GM18517 (cell line): ENCODE measurements at regions not wholly inside any gene's neighbourhood (a gene's known extent, or its start where the extent isn't known, plus 50 kb on each side); places are given as distances from the start of the nearest gene placed in this dataset.
"Not testable (repeated sequence)": the region's sequence is repeated elsewhere in the genome, so short reads cannot be mapped to it uniquely, and the experiment has no call there.

Experiments
- ATAC-seq: cut with Tn5 transposase; IDR thresholded peaks from one replicate; pipeline ENCODE4 v1.9.1; 2021; ENCODE audit warnings: mild to moderate bottlenecking, moderate library complexity; ENCODE audit not compliant: unreplicated experiment

DNA sequence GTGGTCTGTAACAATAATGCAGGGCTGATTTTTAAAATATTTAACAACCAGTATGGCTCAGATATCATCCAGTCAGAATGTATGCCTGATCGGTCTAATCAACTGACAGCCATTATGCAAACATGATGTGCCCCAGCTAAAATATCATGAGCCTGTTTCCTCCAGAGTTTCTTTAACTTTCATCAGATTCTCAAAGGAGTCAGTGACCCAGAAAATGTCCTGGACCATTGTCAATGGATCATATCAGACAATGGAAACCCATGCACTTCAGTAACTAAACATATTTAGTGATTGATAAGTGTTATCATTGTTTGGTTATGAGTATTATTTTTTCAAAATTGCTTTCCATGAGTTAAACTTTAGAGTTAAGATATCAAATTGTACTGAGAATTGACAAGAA, 173.5 kb downstream of the LMBRD1 start:
- no peak for ATAC-seq

DNA sequence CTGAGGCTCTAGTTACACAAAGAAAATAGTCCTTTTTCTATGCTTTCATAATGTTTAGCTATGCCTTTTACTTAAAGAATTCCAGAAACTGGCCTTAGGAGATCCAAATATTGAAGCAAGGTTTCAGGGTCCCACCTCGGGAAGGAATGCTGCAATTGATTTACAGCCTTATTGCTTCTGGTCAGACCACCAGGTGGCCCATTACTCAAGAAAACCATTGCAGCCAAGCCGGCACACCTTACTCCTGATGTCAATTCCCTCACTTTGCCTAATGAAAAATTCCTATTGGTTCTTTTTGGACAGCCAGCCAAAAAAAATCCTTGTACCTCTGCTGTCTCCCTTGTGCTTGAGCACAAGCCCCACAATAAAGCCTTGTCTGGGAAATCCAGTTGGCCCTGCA, 173.9 kb downstream of the LMBRD1 start:
- no peak for ATAC-seq

DNA sequence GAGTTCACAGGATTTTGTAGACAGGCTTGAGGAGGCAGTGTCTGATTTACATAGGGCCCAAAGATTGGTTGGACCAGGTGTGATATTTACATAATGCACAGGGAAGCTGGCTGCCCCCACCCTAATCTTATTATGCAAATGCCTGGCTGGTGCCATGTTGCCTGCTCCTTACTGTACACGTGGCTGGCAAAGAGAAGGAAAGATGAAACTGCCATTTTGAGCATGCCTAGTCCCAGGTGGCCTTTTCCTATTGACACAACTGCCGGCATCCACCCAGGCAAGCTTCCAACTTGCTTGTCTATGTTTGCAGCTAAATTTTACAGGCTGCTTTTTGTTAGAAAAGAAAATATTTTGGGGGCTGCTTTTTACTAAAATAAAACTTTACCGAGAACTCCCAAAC, 174.6 kb downstream of the LMBRD1 start:
- ATAC-seq: no peak

DNA sequence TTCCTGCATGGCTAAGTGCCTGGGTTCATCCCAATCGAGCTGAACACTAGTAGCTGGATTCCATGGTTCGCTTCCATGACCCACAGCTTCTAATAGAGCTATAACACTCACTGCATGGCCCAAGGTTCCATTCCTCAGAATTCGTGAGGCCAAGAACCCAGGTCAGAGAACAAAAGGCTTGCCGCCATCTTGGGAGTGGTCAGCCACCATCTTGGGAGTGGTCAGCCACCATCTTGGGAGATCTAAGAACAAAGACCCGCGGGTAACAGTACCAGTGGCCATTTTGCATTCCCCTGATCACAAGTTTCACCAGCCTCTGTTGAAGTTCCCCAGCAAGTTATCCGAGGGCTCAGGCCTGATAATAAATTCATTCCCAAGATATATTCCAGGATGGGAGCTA, 179.6 kb downstream of the LMBRD1 start:
- no peak for ATAC-seq

DNA sequence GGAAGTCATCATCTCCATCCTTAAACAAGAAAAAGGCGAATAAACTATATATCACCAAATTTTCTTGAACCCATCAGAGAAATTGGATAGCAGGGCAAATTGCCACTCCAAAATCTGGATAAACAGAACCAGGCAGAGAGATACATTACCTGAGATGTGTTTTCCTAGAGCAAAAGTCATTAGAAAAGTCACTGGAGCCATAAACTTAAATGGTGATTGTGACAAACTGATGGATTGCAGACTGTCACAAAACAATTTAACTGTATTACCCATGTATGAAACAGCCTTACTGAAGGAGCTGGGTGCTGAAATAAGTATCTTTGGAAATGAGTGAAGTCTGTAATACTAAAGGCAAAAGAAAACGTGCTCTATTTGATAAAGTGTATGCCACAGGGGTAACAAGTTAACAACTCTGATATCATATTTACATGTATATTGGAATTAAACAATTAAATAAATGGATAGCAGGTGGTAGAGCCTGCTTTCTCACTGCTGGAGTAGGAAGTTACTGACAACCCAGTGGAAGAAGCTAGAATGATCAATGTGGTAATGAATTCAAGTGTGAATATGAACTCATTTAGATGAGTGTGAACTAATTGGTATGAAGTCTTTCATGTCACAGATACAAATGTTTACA, 186.9 kb downstream of the LMBRD1 start:
- ATAC-seq: no peak

DNA sequence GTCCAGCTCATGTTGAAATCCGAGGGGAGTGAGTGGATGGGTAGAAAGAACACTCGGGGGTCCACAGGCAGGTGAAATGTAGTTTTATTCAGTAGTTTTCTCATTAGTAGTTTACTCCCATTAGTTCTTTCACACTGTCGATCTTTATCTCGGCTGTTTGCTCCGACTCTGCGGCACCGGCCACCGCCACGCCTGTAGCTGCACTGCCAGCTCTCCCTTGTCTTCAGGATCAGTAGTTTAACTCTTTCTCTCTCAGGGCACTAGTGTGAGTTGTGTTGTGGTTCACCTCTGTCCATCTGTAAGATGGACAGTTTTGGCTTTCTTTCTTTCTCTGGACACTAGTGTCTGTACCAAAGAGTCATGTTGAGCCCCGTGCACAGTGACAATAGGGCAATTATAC, 195.7 kb downstream of the LMBRD1 start:
- ATAC-seq: no peak

DNA sequence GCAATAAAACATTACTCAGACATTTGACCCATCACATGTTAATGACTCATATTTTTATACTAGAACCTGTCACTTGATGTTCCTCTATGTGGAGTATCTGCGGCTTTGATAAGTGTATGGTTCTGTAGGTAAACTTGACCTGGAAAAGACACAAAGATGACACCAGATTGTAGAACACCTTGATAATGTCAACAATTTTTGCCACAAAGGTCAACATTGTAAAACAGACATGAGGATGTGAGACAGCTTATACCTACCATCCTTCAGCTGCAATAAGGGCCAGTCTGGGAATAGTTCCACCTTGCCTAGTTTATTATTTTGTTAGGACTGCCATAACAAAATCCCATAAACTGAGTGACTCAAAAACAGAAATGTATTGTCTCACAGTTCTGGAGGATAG, 202.4 kb downstream of the LMBRD1 start:
- no peak for ATAC-seq

DNA sequence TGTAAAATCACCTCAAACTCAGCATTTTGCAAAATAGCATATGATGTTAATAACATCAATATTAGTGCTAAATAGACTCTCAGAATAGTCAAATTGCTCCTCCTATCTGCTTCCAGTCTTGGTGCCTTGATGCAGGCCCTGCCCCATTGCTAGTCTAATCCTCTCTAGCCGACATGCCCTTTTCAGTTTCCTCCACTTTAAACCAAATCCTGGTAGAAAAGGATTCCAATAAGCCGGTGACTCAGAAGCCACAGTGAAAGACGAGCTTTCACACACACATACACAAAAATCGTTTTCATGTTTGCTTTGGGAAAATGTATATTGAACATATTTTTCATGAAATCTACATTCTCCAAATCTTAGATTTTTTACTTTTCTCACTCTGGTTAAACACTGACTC, 203.1 kb downstream of the LMBRD1 start:
- ATAC-seq: no peak

DNA sequence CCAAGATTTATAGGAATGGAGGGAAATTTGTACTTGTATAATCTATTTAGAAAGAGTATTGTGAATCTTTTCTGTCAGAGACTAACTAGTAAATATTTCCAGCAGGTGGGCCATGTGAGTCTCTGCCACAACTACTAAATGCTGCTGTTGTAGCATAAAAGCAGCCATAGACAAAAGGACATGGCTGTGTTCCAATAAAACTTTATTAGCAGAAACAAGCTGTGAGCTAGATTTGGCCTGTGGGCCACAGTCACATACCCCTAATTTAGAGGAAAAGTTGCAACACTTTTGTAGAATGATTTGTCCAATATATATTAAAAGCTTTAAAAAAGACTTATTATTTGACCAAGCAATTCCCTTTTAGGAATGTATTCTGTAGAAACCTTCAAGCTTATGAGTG, 207.2 kb downstream of the LMBRD1 start:
- ATAC-seq: no peak

DNA sequence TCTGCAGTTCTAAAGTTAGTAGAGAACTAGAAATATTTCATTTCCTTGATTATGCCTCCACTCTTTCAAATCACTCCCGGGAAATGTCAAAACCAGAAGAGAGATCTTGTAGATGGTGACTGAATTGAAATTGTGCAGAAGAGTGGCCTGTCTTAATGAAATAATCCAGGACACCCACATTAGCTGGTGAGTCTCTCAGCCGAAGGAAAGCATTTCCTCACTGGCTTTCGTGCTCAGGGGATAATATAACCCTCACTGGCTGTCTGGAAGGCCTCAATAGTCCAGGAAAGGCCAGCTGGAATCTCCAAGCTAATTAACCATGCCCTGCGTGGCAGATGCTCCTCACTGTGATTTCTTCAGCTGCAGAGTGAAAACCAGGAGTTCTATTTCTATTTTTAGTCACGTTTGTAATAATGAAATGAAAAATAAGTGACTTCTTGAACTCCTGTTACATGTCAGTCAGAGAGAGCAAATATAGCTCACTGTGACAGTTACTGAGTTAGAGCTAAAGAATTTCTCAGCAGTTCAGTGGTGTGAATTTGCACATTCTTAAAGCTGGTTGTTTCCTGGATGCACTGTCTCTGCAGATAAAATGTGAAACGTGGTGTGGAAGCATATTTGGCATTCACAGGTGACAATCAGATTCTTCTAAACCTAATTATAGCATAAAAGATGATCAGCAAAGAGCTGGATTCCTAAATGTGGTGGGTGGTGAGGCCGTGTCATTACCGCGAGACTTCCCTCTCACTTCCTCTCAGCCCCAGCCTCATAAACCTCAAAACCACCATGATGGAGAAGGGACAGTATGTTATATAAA, 211.7 kb downstream of the LMBRD1 start:
- ATAC-seq: peak; percentile 89

DNA sequence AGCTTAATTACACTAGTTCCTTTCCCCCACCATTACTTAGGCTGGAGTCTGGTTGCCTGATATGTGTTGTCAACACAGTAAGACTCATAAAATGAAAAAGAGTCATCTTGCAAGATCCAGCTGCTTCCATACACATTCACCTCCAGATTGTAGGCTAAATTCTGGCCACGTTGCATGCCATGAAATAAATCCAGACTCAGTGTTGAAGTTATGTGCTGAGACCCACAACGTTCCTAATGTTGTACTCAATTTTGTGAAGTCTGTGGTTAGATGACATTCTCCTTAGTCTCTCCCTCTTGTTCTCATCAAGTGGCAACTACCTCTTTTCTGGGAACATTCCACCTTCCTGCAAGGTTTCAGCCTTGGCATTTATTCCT, 212.3 kb downstream of the LMBRD1 start:
- no peak for ATAC-seq

DNA sequence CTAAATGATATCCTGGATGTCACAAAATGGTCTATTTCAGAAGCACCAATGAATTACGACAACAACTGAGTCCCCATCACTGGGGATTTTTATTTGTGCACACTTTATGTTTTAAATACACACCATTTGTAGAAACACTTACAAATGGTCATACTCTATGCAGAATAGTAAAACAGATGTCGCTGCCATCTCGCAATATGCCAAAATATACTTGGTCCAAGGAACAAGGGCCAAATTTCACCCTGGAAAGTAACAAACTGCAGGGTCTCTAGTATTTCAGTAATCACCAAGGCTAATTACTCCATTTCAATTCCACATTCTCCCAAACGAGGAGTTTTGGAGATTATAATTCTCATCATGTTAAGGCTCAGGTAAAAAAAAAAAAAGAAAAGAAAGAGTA, 215.2 kb downstream of the LMBRD1 start:
- no peak for ATAC-seq

DNA sequence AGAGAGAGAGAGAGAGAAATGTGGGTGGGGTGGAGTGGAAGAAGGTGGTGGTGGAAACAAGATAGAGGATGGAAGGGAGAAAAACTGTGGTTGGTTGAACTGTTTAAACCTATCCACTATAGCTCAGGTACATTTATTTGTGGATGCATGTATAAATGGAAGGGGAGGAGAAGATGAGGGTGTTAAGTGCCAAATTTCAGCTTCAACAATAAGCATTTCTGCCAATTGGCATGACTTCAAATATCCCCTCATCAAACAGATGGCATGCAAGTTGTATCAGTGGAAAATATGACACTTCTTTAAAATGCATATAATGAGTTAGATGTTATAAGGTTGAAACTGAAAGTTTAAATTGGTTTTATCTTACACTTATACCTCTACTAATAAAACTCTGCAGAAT, 216.1 kb downstream of the LMBRD1 start:
- no peak for ATAC-seq

DNA sequence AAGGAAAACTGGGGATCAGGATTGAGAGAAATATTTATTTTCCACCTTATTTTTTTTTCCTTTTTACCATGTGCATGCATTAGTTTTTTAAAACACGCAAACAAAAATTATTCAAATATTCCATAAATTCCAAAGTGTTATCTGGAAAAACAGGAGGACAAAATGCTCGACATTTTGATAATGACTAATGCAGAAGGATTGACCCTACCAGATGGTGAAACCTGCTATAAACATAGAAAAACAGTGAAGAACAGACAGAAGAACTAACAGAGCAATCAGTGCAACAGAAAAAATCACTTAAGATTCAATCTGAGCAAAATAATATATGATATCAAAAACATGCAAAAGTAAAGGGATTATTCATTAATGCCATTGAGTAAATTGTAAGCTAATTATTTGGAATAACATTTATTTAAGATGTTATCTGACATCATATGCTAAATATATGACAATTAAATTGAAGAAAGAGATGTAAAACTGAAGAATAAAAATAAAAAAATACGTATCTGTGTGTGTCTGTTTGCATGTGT, 218.4 kb downstream of the LMBRD1 start:
- ATAC-seq: no peak

DNA sequence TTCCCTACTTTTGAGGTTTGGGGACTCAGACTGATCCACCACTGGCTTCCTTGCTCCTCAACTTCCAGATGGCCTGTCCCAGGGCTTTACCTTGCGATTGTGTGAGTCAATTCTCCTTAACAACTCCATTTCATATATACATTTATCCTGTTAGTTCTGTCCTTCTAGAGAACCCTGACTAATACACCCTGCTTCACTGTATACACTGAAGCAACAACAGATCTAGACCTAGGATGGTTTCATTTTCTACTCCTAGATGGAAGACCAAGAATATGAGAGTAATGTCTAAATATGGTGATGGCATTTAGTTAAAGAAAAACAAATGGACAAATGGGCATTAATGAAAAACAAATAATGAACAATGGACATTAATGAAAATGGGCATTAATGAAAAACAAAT, 225.6 kb downstream of the LMBRD1 start:
- ATAC-seq: no peak

DNA sequence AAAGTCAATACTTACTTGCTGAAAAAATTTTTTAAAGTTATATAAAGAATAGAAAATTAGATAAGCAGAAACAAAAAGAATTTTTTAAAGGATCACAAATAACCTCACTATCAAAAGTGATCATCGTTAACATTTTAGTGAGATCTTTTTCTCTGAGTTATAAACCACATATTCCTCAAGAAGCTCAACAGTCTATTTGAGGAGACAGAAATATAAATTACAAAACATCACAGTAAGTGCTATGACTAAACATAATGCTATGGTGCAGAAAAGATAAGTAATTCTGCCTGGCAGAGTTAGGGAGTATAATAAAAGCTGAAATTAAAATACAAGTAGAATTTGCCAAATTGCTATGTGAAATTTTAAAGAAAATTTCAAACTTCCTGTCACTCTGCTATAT, 226.7 kb downstream of the LMBRD1 start:
- ATAC-seq: no peak

DNA sequence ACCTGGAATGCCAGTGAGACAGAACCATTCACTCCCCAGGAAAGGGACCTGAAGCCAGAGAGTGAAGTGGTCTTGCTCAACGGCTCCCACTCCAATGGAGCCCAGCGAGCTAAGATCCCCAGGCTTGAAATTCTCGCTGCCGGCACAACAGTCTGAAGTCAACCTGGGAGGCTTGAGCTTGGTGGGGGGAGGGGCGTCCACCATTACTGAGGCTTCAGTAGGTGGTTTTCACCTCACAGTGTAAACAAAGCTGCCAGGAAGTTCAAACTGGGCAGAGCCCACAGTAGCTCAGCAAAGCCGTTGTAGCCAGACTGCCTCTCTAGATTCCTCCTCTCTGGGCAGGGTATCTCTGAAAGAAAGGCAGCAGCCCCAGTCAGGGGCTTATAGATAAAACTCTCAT, 236.2 kb downstream of the LMBRD1 start:
- ATAC-seq: not testable (repeated sequence)

DNA sequence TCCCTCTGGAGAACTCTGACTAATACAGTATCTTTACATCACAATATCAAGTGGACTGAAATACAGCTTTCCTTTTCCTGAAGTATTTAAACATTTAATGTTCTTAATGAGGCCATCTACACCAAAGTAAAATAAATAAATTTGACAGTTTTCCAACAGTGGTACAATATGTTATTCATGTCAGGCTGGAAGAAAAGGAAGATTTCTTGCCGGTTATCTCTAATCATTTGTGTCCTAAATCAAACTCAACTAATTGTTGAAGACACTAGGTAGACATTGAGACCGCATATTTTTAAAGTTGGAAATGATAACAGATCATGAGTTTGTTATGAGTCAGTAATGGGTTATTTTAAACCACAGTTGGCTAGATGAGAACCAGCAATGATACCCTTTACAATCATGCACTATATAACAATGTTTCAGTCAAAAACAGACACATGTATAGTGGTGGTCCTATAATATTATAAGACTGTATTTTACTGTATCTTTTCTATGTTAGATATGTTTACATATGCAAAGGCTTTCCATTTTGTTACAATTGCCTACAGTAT, 241.6 kb downstream of the LMBRD1 start:
- no peak for ATAC-seq

DNA sequence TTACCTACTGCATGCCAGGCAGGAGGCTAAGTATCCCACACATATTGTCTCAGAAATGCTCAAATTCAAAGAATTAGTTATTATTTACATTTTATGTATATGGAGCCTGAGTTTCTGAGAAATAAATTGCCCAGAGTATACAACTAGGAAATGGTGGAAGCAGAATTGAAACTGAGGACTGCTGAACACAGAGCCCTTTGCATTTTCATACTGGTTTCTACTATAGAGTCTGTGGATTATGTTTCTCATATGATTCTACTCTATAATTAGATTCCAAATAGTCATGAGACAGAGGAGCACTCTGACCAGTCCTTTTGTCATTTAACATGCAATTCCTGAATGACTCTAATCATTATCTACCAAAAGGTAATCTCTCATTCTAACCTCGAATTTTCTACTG, 254.3 kb downstream of the LMBRD1 start:
- no peak for ATAC-seq

DNA sequence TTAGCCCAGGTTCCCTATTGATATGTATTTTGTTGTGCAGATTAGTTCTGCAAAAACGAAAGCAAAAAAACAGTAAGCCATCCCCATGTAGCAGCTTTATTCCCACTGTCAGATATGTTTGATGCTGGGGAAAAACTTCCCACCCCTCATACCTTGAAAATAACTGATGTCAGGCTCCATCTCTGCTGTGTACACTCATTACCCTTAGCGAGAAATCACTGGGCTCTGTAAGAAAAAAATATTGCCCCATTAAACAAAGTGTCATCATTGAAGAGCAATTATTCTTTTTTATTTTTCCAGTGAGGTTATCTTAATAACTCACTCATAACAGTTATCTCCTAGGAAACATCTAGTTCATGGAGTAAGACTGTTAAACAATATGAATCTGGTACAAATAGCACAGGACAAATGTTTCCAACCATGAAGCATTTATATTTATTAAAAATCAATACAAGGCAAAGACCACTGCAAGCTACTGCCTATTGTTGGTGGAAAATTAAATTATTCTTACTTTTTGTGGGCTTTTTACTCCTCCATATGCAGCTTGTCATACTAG, 268.8 kb downstream of the LMBRD1 start:
- no peak for ATAC-seq

DNA sequence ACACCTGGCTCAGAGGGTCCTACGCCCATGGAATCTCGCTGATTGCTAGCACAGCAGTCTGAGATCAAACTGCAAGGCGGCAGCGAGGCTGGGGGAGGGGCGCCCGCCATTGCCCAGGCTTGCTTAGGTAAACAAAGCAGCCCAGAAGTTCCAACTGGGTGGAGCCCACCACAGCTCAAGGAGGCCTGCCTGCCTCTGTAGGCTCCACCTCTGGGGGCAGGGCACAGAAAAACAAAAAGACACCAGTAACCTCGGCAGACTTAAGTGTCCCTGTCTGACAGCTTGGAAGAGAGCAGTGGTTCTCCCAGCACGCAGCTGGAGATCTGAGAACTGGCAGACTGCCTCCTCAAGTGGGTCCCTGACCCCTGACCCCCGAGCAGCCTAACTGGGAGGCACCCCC, 281.3 kb downstream of the LMBRD1 start:
- ATAC-seq: not testable (repeated sequence)

DNA sequence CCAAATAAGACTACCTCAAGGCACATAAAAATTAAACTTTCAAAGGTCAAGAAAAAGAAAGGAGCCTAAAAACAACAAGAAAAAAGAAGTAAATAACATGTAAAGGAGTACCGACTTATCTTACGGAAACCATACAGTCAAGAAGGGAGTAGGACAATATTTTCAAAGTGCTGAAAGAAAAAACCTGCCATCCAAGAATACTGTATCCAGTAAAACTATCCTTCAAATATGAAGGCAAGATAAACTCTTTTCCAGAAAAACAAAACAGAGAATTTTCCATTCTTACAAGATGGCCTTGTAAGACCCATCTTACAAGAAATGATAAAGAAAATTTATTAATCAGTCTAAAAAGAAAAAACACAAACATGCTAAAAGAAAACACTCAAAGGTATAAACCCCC, 302.2 kb downstream of the LMBRD1 start:
- ATAC-seq: no peak
